Uterus (tissue), 2 donors: ENCODE measurements at regions not wholly inside any gene's neighbourhood (a gene's known extent, or its start where the extent isn't known, plus 50 kb on each side); places are given as distances from the start of the nearest gene placed in this dataset.

Source experiments
- POLR2A ChIP-seq, 2 donors: fragments of 450-650 bp; IDR thresholded peaks; one replicate each; pipeline ENCODE4 v1.6.1; 2016; ENCODE audit warnings: antibody characterized with exemption in 2 of 2, mild to moderate bottlenecking in 1 of 2, moderate library complexity in 1 of 2
- TF ChIP-seq, protein P1 (sequence below), 4 experiments: fragments of 200-600 bp in 2 of 4; fragments of 450-650 bp in 2 of 4; sonication (generic) in 2 of 4; IDR thresholded peaks; one replicate each; pipeline ENCODE4 v1.5.1; 2016 to 2019; ENCODE audit warnings: antibody characterized with exemption in 4 of 4, mild to moderate bottlenecking in 2 of 4, moderate library complexity in 1 of 4

GRCh38 chr20:12825226-12825595 lies 183.6 kb upstream of the SPTLC3 start:
- TF ChIP-seq, protein P1, sequence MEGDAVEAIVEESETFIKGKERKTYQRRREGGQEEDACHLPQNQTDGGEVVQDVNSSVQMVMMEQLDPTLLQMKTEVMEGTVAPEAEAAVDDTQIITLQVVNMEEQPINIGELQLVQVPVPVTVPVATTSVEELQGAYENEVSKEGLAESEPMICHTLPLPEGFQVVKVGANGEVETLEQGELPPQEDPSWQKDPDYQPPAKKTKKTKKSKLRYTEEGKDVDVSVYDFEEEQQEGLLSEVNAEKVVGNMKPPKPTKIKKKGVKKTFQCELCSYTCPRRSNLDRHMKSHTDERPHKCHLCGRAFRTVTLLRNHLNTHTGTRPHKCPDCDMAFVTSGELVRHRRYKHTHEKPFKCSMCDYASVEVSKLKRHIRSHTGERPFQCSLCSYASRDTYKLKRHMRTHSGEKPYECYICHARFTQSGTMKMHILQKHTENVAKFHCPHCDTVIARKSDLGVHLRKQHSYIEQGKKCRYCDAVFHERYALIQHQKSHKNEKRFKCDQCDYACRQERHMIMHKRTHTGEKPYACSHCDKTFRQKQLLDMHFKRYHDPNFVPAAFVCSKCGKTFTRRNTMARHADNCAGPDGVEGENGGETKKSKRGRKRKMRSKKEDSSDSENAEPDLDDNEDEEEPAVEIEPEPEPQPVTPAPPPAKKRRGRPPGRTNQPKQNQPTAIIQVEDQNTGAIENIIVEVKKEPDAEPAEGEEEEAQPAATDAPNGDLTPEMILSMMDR (IDR thresholded peaks at IDR 0.05) = no peak
- no peak for TF ChIP-seq POLR2A (IDR thresholded peaks at IDR 0.05)
